Right lobe of liver (tissue), 6 donors: ENCODE measurements at regions not wholly inside any gene's neighbourhood (a gene's known extent, or its start where the extent isn't known, plus 50 kb on each side); places are given as distances from the start of the nearest gene placed in this dataset.

ENCODE experiments used
- ATAC-seq, 4 donors: fragments of 200-7000 bp; cut with Tn5 transposase; one replicate each; pipeline ENCODE4 v1.9.1; 2020; ENCODE audit warnings: mild to moderate bottlenecking in 4 of 4, moderate library complexity in 4 of 4
- DNase-seq, 3 donors: peaks; one replicate each; pipeline ENCODE4 v3.0.0-alpha.2; 2020
- H3K27ac ChIP-seq, 3 donors: fragments of 200-600 bp; one replicate each; pipeline ENCODE4 v1.8.0; 2022
- H3K27me3 ChIP-seq, 2 donors: fragments of 200-600 bp; one replicate each; pipeline ENCODE4 v1.8.0; 2022
- H3K36me3 ChIP-seq, 4 donors: fragments of 200-600 bp; sonication (generic) in 1 of 4; one replicate each; pipeline versions ENCODE4 v1.5.1 to v1.8.0; 2017 to 2022; ENCODE audit warnings: control low read depth in 1 of 4
- H3K4me1 ChIP-seq, 4 donors: fragments of 200-600 bp; sonication (generic) in 1 of 4; one replicate each; pipeline versions ENCODE4 v1.5.1 to v1.8.0; 2017 to 2022; ENCODE audit warnings: control low read depth in 1 of 4
- H3K4me3 ChIP-seq, 3 donors: fragments of 200-600 bp; one replicate each; pipeline ENCODE4 v1.8.0; 2022
- H3K9me3 ChIP-seq, 4 donors: fragments of 200-600 bp; sonication (generic) in 1 of 4; one replicate each; pipeline versions ENCODE4 v1.5.1 to v1.8.0; 2017 to 2022; ENCODE audit warnings: control low read depth in 1 of 4
- POLR2A ChIP-seq: fragments of 450-650 bp; IDR thresholded peaks from one replicate; pipeline ENCODE4 v1.6.1; 2017; ENCODE audit warnings: antibody characterized with exemption, mild to moderate bottlenecking
- WGBS: methylation state at CpG from one replicate; pipeline ENCODE4 v1.1.6; 2018; ENCODE audit warnings: low coverage, low lambda C conversion rate; ENCODE audit not compliant: insufficient coverage; ENCODE audit errors: missing lambda C conversion rate; 5-methylcytosine and 5-hydroxymethylcytosine counted together
- intact Hi-C, 2 donors: fragments of 100-400 bp; cut with DNase I; formaldehyde crosslinking; loops; one replicate each; pipeline versions ENCODE4 v1.11.2 to v1.14.1; 2022
- TF ChIP-seq, protein P1 (sequence below), 4 donors: fragments of 200-600 bp in 3 of 4; fragments of 450-650 bp in 1 of 4; IDR thresholded peaks; one replicate each; pipeline versions ENCODE4 v1.5.1 to v1.8.0; 2016 to 2022; ENCODE audit warnings: antibody characterized with exemption in 4 of 4, mild to moderate bottlenecking in 2 of 4
- donor health status: DM: no; HTN: yes; CAD: no.
- donor health status: DM: no; HTN: no; CAD: no.
- donor health status: DM: no; HTN: no; CAD: no.
- donor health status: DM: no; HTN: yes; CAD: no.
- donor health status: DM: no; HTN: yes; CAD: no.

DNA sequence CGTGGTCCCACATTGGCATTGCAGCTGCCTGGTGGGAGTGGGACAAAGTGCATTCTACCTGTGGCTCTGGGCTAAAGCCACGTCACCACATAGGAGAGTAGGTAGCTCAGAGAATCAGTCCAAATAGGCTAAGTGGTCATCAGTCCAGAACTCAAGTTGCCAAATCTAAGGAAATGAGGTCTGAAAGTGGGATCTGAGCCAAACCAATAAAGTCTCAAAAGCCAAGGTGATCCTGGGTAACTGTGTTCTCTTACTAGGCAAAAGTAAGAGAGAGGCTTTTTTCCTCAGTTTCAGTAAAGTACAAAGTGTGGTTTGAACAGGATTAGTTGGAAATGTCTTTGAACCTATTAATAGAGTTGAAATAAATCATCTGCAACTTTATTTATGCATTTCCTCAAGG lies 68.6 kb upstream of the CNKSR3 start:
- Histone ChIP-seq H3K27ac (no peak overlapping the region), H3K4me3 (no peak overlapping the region), H3K27me3 (no peaks in the 10 kb centered on the region), H3K36me3 (no peaks in the 10 kb centered on the region), H3K9me3 (no peaks in the 10 kb centered on the region), H3K4me1 (no peaks in the 10 kb centered on the region)
- ATAC-seq, result no peak
- 77% methylated on average over 2 of the region's 2 CpGs for WGBS
- intact Hi-C loops, result no loop called here
- TF ChIP-seq POLR2A, result no peak
- TF ChIP-seq, protein P1, sequence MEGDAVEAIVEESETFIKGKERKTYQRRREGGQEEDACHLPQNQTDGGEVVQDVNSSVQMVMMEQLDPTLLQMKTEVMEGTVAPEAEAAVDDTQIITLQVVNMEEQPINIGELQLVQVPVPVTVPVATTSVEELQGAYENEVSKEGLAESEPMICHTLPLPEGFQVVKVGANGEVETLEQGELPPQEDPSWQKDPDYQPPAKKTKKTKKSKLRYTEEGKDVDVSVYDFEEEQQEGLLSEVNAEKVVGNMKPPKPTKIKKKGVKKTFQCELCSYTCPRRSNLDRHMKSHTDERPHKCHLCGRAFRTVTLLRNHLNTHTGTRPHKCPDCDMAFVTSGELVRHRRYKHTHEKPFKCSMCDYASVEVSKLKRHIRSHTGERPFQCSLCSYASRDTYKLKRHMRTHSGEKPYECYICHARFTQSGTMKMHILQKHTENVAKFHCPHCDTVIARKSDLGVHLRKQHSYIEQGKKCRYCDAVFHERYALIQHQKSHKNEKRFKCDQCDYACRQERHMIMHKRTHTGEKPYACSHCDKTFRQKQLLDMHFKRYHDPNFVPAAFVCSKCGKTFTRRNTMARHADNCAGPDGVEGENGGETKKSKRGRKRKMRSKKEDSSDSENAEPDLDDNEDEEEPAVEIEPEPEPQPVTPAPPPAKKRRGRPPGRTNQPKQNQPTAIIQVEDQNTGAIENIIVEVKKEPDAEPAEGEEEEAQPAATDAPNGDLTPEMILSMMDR (IDR thresholded peaks at IDR 0.05), result no peak
- no peak for DNase-seq

DNA sequence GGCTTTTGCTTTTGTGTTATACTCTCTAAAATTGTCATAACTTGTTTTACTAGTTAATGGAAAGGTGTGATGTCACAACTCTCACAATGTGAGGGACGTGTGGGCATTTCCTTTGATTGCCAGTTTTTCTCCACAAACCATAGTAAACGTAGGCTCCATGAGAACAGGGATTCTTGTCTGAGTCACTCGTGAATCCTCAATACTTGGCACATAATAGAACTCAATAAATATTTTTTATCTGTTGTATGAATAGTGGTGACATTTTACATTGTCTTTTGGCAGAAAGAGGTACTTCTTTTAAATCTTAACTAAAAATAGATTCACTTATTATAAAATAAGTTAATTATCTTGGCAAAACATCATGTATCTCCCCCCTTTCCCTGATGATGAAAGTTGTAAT lies 69.0 kb upstream of the CNKSR3 start:
- 54% methylated on average over 3 of the region's 3 CpGs for WGBS
- no peak overlapping the region for H3K4me3 ChIP-seq
- TF ChIP-seq, protein P1 (IDR thresholded peaks at IDR 0.05), result no peak
- no peak overlapping the region for H3K27ac ChIP-seq
- no peaks in the 10 kb centered on the region for H3K36me3 ChIP-seq
- intact Hi-C loops, result no loop called here
- DNase-seq (no peak), ATAC-seq (no peak)
- no peaks in the 10 kb centered on the region for H3K9me3 ChIP-seq
- no peaks in the 10 kb centered on the region for H3K27me3 ChIP-seq
- no peaks in the 10 kb centered on the region for H3K4me1 ChIP-seq

DNA sequence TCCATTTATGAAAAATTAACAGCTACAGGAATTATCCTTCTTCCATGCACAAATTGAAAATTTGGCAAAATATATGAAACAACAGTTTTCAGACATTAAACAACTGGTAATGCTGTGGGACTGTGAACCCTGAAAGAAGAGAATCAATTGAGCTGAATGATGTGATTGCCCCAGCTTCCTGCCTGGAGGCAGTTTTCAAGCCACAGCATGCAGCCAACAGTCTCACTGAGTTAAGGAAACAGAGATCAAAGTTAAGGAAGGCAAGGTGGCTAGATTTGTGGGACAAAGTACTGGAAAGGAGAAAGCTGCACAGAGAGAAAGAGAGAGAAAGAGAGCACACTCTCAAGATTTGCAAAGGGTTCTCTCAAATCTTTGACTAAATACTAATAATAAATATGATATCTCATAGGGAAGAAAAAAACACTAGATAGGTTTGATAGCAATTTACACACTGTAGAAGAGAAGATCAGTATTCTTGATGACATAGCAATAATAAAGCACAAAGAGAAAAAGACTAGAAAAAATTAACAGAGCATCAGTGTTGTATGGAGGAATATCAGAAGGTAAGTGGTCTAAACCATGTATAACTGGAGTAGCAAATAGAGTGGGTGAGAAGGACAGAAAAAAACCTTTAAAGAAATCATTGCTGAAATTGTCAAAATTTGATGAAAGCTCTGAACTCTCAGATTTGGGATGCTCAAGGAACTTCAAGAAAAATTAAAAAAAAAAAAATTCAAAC lies 70.1 kb upstream of the CNKSR3 start:
- no peak overlapping the region for H3K27ac ChIP-seq
- ATAC-seq, result no peak
- H3K4me1 ChIP-seq, result no peaks in the 10 kb centered on the region
- intact Hi-C loops, result no loop called here
- H3K36me3 ChIP-seq, result no peaks in the 10 kb centered on the region
- no peaks in the 10 kb centered on the region for H3K27me3 ChIP-seq
- no peaks in the 10 kb centered on the region for H3K9me3 ChIP-seq
- no peak for DNase-seq
- no peak for TF ChIP-seq POLR2A
- TF ChIP-seq, protein P1 (IDR thresholded peaks at IDR 0.05), result no peak
- H3K4me3 ChIP-seq, result no peak overlapping the region

DNA sequence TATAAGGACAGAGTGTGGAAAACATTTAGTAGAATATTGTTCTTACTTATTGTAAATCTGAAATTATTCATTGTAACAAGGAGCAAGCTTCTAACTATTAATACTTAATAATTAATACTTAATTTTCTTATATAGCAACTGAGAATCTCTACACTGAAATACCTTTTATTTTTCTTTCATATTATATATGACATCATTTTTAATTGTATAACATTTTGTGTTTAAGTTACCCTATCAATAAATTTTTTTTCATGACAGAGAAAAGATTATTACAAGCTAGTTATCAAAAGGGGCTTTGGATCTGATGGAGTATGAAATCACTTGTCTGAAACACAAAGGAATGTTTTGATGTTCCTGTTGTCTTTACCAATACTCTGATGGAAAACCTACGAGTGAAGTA lies 72.2 kb upstream of the CNKSR3 start:
- intact Hi-C loops, result no loop called here
- Histone ChIP-seq H3K27me3 (no peaks in the 10 kb centered on the region), H3K27ac (no peak overlapping the region), H3K9me3 (no peaks in the 10 kb centered on the region), H3K4me1 (no peaks in the 10 kb centered on the region), H3K36me3 (no peaks in the 10 kb centered on the region), H3K4me3 (no peak overlapping the region)
- ATAC-seq (no peak), DNase-seq (no peak)
- no peak for TF ChIP-seq POLR2A
- TF ChIP-seq, protein P1 (IDR thresholded peaks at IDR 0.05), result no peak
- WGBS, result 64% methylated on average over 1 of the region's 1 CpG
